GM12864 (cell line): ENCODE measurements at regions not wholly inside any gene's neighbourhood (a gene's known extent, or its start where the extent isn't known, plus 50 kb on each side); places are given as distances from the start of the nearest gene placed in this dataset.

Experiments
- DNase-seq: peaks from one replicate; pipeline ENCODE4 v3.0.0-alpha.2; 2011; ENCODE audit warnings: low read depth
- H3K4me3 ChIP-seq: 2 replicates; pipeline ENCODE4 v1.5.1; 2011; ENCODE audit warnings: mild to moderate bottlenecking, low read depth, low read length, control low read depth
- TF ChIP-seq, protein P1 (sequence below): IDR thresholded peaks from 2 replicates; pipeline ENCODE4 v1.5.1; 2011; ENCODE audit warnings: low read depth, mild to moderate bottlenecking, moderate library complexity, low read length, control low read depth, inconsistent platforms; ENCODE audit errors: missing control alignments

DNA sequence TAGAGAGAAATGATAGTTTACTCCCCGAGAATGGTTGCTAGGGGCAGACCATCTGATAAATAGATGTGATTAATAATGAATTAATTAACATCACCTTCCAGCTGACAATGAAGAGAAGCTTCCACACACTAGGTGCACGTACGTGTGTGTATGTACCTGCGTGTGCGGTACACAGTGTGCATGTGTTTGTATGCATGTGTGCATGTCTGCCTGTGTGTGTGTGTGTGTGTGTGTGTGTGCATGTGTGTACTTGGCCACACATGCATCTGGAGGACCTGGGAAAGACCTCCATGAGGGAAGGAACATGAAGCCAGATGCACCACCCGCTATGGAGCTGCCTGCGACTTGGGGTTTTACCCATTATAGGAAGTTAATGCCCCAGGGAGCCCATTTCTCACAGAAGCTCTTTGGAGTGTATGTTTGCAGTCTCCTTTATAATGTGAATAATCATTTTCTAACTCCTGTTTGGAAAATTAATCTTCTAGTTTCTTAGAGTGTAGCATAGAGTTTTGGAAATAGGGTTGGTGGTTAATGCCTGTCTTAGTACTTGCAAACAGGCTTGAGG is 229.1 kb downstream of the ENGASE start:
- TF ChIP-seq, protein P1, sequence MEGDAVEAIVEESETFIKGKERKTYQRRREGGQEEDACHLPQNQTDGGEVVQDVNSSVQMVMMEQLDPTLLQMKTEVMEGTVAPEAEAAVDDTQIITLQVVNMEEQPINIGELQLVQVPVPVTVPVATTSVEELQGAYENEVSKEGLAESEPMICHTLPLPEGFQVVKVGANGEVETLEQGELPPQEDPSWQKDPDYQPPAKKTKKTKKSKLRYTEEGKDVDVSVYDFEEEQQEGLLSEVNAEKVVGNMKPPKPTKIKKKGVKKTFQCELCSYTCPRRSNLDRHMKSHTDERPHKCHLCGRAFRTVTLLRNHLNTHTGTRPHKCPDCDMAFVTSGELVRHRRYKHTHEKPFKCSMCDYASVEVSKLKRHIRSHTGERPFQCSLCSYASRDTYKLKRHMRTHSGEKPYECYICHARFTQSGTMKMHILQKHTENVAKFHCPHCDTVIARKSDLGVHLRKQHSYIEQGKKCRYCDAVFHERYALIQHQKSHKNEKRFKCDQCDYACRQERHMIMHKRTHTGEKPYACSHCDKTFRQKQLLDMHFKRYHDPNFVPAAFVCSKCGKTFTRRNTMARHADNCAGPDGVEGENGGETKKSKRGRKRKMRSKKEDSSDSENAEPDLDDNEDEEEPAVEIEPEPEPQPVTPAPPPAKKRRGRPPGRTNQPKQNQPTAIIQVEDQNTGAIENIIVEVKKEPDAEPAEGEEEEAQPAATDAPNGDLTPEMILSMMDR = no peak
- H3K4me3 ChIP-seq = no peak overlapping the region
- DNase-seq = no peak

DNA sequence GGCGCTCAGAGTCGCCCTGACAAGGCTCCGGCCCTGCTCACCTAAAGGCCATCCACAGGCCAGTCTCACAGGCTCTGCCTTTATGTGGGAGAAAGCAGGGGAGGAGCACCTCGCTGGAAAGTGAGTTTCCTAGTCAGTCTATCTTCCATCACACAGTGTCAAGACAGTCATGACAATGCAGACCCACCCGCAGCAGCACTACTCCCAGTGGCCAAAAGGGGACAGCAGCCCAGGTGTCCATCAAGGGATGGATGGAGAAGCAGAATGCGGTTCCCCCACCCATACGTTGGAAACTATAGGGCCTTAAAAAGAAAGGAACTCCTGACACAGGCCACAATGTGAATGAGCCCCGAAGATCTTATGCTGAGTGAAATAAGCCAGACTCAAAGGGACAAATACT is 226.8 kb downstream of the ENGASE start:
- TF ChIP-seq, protein P1 = peak; percentile 26
- H3K4me3 ChIP-seq = no peak overlapping the region
- no peak for DNase-seq

DNA sequence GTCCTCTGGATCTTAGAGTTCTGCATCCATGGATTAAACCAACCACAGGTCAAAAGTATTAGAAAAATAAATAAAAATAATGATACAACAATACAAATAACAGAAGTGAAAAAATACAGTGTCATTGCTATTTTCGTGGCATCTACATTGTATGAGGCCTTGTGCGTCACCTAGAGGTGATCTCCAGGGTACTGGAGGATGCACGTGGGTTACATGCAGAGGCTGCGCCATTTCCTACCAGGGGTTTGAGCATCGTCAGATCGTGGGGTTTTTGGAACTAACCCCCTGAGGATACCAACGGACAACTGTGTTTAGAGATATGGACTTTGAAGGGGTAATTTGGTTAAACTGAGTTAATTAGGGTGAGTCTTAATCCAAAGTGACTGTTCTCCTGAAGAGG is 224.7 kb downstream of the ENGASE start:
- TF ChIP-seq, protein P1 = peak; percentile 23
- no peak for DNase-seq
- no peak overlapping the region for H3K4me3 ChIP-seq

DNA sequence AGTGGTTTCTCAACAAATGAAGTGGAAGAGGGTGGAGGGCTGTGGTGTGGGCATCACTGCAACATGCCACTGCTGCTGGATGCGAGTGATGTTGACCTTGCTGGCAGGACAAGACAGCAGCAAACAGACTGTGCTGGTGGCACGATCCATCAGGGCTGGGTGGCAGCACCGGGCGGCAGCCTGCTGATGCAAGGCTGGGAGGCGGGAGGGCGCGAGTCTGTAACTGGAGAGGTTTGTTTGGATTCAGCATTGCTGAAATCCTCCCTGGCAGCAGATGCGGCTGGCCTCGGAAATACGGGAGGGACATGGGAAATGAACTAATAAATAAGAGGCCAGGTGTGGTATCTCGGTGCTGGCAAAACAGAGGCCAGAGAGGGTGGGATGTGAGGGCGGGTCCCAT is 224.2 kb downstream of the ENGASE start:
- DNase-seq = no peak
- TF ChIP-seq, protein P1 = no peak
- no peak overlapping the region for H3K4me3 ChIP-seq

DNA sequence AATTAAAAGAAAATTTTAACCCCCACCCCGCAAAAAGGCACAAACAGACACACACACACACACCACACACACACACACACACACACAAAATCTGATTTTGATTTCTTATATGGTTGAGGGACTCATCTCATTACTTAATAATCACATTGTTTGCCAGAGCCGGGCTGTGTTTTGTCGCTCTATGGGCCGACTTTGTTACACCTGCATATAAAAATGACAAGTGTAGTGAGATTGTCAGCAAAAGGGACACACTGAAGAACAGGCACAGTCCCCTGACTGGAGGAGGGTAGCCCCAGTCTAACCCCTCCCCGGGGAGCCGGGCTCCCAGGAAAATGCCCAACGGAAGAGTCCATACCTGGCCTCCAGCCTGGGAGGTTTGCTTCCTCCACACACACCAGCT is 221.6 kb downstream of the ENGASE start:
- TF ChIP-seq, protein P1 = no peak
- DNase-seq = no peak
- no peak overlapping the region for H3K4me3 ChIP-seq

DNA sequence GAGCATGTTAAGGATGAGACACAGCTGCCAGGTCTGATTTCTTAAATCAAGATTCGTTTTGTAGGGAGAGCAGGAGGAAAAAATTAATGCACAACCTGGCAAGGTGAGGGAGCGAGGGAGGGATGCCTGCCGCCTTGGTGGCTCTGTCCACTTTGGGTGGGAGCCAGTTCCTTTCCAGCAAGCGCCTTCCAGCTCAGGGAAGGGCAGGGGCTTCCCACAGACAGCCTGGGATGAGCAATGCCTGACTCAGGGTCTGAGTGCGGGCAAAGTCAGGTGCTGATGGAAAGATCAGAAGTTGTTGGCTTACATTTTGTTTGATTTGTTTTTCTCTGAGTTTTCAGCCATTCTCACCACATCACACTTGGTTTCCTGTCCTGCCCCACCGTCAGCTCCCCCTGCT is 220.7 kb downstream of the ENGASE start:
- H3K4me3 ChIP-seq = no peak overlapping the region
- TF ChIP-seq, protein P1 = no peak
- DNase-seq = no peak

DNA sequence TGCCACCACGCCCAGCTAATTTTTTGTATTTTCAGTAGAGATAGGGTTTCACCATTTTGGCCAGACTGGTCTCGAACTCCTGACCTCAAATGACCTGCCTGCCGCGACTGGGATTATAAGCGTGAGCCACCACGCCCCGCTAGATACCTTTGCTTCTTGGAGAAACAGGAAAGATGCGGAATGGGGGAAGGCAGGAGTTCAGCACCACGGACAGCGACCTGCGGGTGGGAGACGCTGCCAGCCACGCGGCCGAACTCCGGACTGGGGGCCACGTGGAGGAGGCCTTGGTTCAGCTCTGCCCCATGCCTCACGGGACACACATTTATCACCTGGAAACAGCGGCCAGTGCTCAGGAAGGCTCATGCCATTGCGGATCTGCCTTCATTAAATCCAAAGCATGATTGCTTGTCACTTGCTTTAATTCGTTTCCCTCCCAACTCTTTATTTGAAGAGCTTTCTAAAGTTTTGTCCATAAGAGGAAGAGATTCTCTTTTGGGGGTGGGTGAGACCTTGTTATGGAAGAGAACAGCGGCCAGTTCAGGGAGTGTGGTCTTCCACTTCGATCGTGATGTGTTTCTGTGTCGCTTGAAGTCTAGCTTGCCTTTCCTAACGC is 219.9 kb downstream of the ENGASE start:
- no peak overlapping the region for H3K4me3 ChIP-seq
- TF ChIP-seq, protein P1 = no peak
- no peak for DNase-seq
